Ovary (tissue), 3 donors: ENCODE measurements at regions not wholly inside any gene's neighbourhood (a gene's known extent, or its start where the extent isn't known, plus 50 kb on each side); places are given as distances from the start of the nearest gene placed in this dataset.

Experiments used
- CTCF ChIP-seq, 3 donors: fragments of 450-650 bp in 2 of 3; fragments of 200-600 bp in 1 of 3; IDR thresholded peaks; one replicate each; pipeline versions ENCODE4 v1.5.1 to v1.8.0; 2016 to 2022; ENCODE audit warnings: antibody characterized with exemption in 3 of 3, mild to moderate bottlenecking in 1 of 3
- EP300 ChIP-seq: sonication (generic); formaldehyde crosslinking; IDR thresholded peaks from one replicate; pipeline ENCODE4 v1.6.1; 2017; ENCODE audit warnings: antibody characterized with exemption
- POLR2A ChIP-seq: fragments of 450-650 bp; IDR thresholded peaks from one replicate; pipeline ENCODE4 v1.6.1; 2017; ENCODE audit warnings: antibody characterized with exemption, mild to moderate bottlenecking, moderate library complexity
- donor health status: DM: no; HTN: no; CAD: no.

GRCh38 chr13:44165221-44165888, 208.3 kb upstream of the SERP2 start:
- TF ChIP-seq CTCF (IDR thresholded peaks at IDR 0.05) (no peak), EP300 (no peak), POLR2A (no peak)
